ENCODE measurements at regions not wholly inside any gene's neighbourhood (a gene's known extent, or its start where the extent isn't known, plus 50 kb on each side); places are given as distances from the start of the nearest gene placed in this dataset.

GRCh38 chr20:20799716-20800312 is 87.4 kb upstream of the RALGAPA2 start:
- no peaks in the 10 kb centered on the region for H3K4me1 ChIP-seq
- peaks cover 0 to under 1% (median 0%) of the 10 kb centered on the region in 7 donors for H3K27me3 ChIP-seq (replicated peaks in 1 of 7)
- no peaks in the 10 kb centered on the region for H3K36me3 ChIP-seq
- no peak overlapping the region for H3K4me3 ChIP-seq
- no peak overlapping the region for H3K27ac ChIP-seq
- no peak for DNase-seq
- TF ChIP-seq POLR2AphosphoS5 (IDR thresholded peaks at IDR 0.05), result no peak
- no peak for TF ChIP-seq POLR2A (IDR thresholded peaks at IDR 0.05)
- TF ChIP-seq, protein P1, sequence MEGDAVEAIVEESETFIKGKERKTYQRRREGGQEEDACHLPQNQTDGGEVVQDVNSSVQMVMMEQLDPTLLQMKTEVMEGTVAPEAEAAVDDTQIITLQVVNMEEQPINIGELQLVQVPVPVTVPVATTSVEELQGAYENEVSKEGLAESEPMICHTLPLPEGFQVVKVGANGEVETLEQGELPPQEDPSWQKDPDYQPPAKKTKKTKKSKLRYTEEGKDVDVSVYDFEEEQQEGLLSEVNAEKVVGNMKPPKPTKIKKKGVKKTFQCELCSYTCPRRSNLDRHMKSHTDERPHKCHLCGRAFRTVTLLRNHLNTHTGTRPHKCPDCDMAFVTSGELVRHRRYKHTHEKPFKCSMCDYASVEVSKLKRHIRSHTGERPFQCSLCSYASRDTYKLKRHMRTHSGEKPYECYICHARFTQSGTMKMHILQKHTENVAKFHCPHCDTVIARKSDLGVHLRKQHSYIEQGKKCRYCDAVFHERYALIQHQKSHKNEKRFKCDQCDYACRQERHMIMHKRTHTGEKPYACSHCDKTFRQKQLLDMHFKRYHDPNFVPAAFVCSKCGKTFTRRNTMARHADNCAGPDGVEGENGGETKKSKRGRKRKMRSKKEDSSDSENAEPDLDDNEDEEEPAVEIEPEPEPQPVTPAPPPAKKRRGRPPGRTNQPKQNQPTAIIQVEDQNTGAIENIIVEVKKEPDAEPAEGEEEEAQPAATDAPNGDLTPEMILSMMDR (IDR thresholded peaks at IDR 0.05 in 8 of 11, conservative IDR thresholded peaks at IDR 0.05 in 3 of 11), result no peak
- 83 to 96% (median 91%) methylated on average over 6 of the region's 6 CpGs for WGBS, 5 donors
- H3K9me3 ChIP-seq, result no peaks in the 10 kb centered on the region
- intact Hi-C loops (cut with DNase I; ENCODE audit: low total_unique reads), result no loop called here

GRCh38 chr20:20797521-20798310 is 85.3 kb upstream of the RALGAPA2 start:
- intact Hi-C loops (cut with DNase I; ENCODE audit: low total_unique reads), result no loop called here
- Histone ChIP-seq H3K27me3 (replicated peaks in 1 of 7) (peaks cover 0 to 8% (median 0%) of the 10 kb centered on the region in 7 donors), H3K4me3 (no peak overlapping the region), H3K36me3 (no peaks in the 10 kb centered on the region), H3K4me1 (no peaks in the 10 kb centered on the region), H3K9me3 (no peaks in the 10 kb centered on the region), H3K27ac (no peak overlapping the region)
- DNase-seq, result no peak
- 80 to 90% (median 84%) methylated on average over 14 of the region's 14 CpGs for WGBS, 5 donors
- TF ChIP-seq POLR2A (IDR thresholded peaks at IDR 0.05) (no peak), POLR2AphosphoS5 (IDR thresholded peaks at IDR 0.05) (no peak)
- TF ChIP-seq, protein P1 (IDR thresholded peaks at IDR 0.05 in 8 of 11, conservative IDR thresholded peaks at IDR 0.05 in 3 of 11), result no peak

DNA sequence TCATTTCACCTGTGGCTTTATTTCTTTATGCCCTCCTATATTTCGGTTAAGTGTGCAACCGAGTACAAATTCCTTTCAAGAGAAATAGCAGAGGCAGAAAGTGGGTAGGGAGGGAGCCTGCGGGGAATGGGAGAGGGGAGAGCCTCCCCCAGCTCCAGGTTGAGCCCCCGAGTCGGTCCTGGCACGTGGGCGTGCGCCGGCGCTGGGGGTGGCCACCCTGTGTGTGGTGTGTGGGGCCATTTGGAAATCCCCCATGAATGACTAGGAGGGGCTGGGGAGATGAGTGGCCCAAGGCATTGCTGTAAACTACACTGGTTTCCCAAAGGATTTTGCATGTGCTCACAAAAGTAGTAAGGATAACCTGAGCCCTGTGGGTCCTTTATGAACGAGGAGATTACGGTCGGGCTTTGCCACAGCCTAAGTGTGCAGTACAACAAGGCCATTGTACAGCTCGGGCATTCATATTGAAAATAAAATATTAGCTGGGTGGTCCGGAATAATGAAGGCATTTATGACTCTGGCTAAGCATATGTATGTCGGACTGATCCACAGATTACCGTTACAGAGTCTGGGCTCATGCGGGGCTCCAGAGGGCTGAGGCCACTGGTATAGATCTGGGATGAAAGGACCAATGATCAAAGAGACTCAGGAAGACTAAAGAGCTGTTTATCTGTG is 84.5 kb upstream of the RALGAPA2 start:
- H3K4me1 ChIP-seq, result no peaks in the 10 kb centered on the region
- TF ChIP-seq POLR2AphosphoS5 (IDR thresholded peaks at IDR 0.05) (no peak), POLR2A (IDR thresholded peaks at IDR 0.05) (no peak)
- TF ChIP-seq, protein P1 (IDR thresholded peaks at IDR 0.05 in 8 of 11, conservative IDR thresholded peaks at IDR 0.05 in 3 of 11), result no peak
- intact Hi-C loops (cut with DNase I; ENCODE audit: low total_unique reads), result no loop called here
- no peak overlapping the region for H3K4me3 ChIP-seq
- H3K27ac ChIP-seq, result no peak overlapping the region
- no peak for DNase-seq
- H3K27me3 ChIP-seq (replicated peaks in 1 of 7), result peaks cover 0 to 12% (median 0%) of the 10 kb centered on the region in 7 donors
- H3K36me3 ChIP-seq, result no peaks in the 10 kb centered on the region
- WGBS, 5 donors, result 89 to 97% (median 92%) methylated on average over 18 of the region's 18 CpGs
- no peaks in the 10 kb centered on the region for H3K9me3 ChIP-seq

DNA sequence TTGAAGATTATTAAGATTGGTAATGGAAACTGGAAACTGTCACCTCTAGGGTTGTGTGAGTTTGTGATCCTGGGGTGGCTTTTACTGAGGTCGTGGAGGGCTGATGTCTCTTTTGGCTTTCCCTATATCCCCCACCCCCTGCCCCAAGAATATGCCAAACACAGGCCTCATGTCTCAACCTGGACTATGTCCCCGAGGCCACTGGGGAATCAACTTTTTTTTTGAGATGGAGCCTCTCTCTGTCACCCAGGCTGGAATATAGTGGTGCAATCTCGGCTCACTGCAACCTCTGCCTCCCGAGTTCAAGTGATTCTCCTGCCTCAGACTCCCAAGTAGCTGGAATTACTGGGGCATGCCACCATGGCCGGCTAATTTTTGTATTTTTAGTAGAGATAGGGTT is 83.3 kb upstream of the RALGAPA2 start:
- no peak overlapping the region for H3K4me3 ChIP-seq
- WGBS, 5 donors, result 65 to 89% (median 81%) methylated on average over 5 of the region's 5 CpGs
- H3K9me3 ChIP-seq, result no peaks in the 10 kb centered on the region
- intact Hi-C loops (cut with DNase I; ENCODE audit: low total_unique reads), result no loop called here
- H3K27ac ChIP-seq, result no peak overlapping the region
- TF ChIP-seq POLR2AphosphoS5 (IDR thresholded peaks at IDR 0.05) (no peak), POLR2A (IDR thresholded peaks at IDR 0.05) (no peak)
- TF ChIP-seq, protein P1 (IDR thresholded peaks at IDR 0.05 in 8 of 11, conservative IDR thresholded peaks at IDR 0.05 in 3 of 11), result no peak
- H3K36me3 ChIP-seq, result no peaks in the 10 kb centered on the region
- no peaks in the 10 kb centered on the region for H3K4me1 ChIP-seq
- H3K27me3 ChIP-seq (replicated peaks in 1 of 7), result peaks cover 0 to 14% (median 0%) of the 10 kb centered on the region in 7 donors
- DNase-seq, result no peak

Measured in spleen (tissue), 11 donors.